ENCODE measurements at regions not wholly inside any gene's neighbourhood (a gene's known extent, or its start where the extent isn't known, plus 50 kb on each side); places are given as distances from the start of the nearest gene placed in this dataset.

- WGBS, 2 donors, result 92 to 94% methylated on average over 11 of the region's 11 CpGs
- no peak for TF ChIP-seq CTCF (IDR thresholded peaks at IDR 0.05)
- TF ChIP-seq POLR2A (IDR thresholded peaks at IDR 0.05), result no peak
- DNase-seq (ENCODE audit: low spot score in 2 of 2), result no peak
- intact Hi-C loops (cut with DNase I; ENCODE audit: low total_unique reads), result no loop called here
- H3K4me3 ChIP-seq (ENCODE audit: low read depth, poor library complexity, severe bottlenecking), result no peak overlapping the region
These were observed 200.6 kb upstream of the MKI67 start for GRCh38 chr10:128326851-128327250.

GRCh38 chr10:128336401-128336800 is 210.2 kb upstream of the MKI67 start:
- no peak for DNase-seq (ENCODE audit: low spot score in 2 of 2)
- WGBS, 2 donors, result 47 to 55% methylated on average over 6 of the region's 6 CpGs
- TF ChIP-seq CTCF (IDR thresholded peaks at IDR 0.05) (no peak), POLR2A (IDR thresholded peaks at IDR 0.05) (no peak)
- no peak overlapping the region for H3K4me3 ChIP-seq (ENCODE audit: low read depth, poor library complexity, severe bottlenecking)
- intact Hi-C loops (cut with DNase I; ENCODE audit: low total_unique reads), result no loop called here

- TF ChIP-seq CTCF (IDR thresholded peaks at IDR 0.05) (no peak), POLR2A (IDR thresholded peaks at IDR 0.05) (no peak)
- peak in 1 of 2 donors; percentile 51 for DNase-seq (ENCODE audit: low spot score in 2 of 2)
- 14 to 25% methylated on average over 7 of the region's 7 CpGs for WGBS, 2 donors
- no peak overlapping the region for H3K4me3 ChIP-seq (ENCODE audit: low read depth, poor library complexity, severe bottlenecking)
- intact Hi-C loops (cut with DNase I; ENCODE audit: low total_unique reads), result no loop called here
These were observed 211.7 kb upstream of the MKI67 start for GRCh38 chr10:128337860-128338378.

GRCh38 chr10:128338951-128339350 is 212.7 kb upstream of the MKI67 start:
- 79 to 80% methylated on average over 3 of the region's 3 CpGs for WGBS, 2 donors

GRCh38 chr10:128339753-128340152 is 213.5 kb upstream of the MKI67 start:
- intact Hi-C loops (cut with DNase I; ENCODE audit: low total_unique reads), result no loop called here
- no peak for DNase-seq (ENCODE audit: low spot score in 2 of 2)
- 49 to 60% methylated on average over 4 of the region's 4 CpGs for WGBS, 2 donors
- H3K4me3 ChIP-seq (ENCODE audit: low read depth, poor library complexity, severe bottlenecking), result no peak overlapping the region
- TF ChIP-seq POLR2A (IDR thresholded peaks at IDR 0.05) (no peak), CTCF (IDR thresholded peaks at IDR 0.05) (no peak)

More at GRCh38 chr10:128338951-128339350, 212.7 kb upstream of the MKI67 start:
- no peak overlapping the region for H3K4me3 ChIP-seq (ENCODE audit: low read depth, poor library complexity, severe bottlenecking)
- DNase-seq (ENCODE audit: low spot score in 2 of 2), result no peak
- intact Hi-C loops (cut with DNase I; ENCODE audit: low total_unique reads), result no loop called here
- TF ChIP-seq CTCF (IDR thresholded peaks at IDR 0.05) (no peak), POLR2A (IDR thresholded peaks at IDR 0.05) (no peak)

GRCh38 chr10:128345353-128345752 is 219.1 kb upstream of the MKI67 start:
- no peak overlapping the region for H3K4me3 ChIP-seq (ENCODE audit: low read depth, poor library complexity, severe bottlenecking)
- no peak for DNase-seq (ENCODE audit: low spot score in 2 of 2)
- TF ChIP-seq CTCF (IDR thresholded peaks at IDR 0.05) (no peak), POLR2A (IDR thresholded peaks at IDR 0.05) (no peak)
- intact Hi-C loops (cut with DNase I; ENCODE audit: low total_unique reads), result no loop called here
- WGBS, 2 donors, result 70 to 82% methylated on average over 4 of the region's 4 CpGs

Data from lower leg skin (tissue), 4 donors.